Keratinocyte (primary cell): ENCODE measurements at regions not wholly inside any gene's neighbourhood (a gene's known extent, or its start where the extent isn't known, plus 50 kb on each side); places are given as distances from the start of the nearest gene placed in this dataset.

Experiments used
- CTCF ChIP-seq, 3 experiments: IDR thresholded peaks in 1 of 3; conservative IDR thresholded peaks in 1 of 3; optimal IDR thresholded peaks in 1 of 3; 2 replicates in 2 of 3; 3 replicates in 1 of 3; pipeline versions ENCODE3 to v1.5.1; 2011; ENCODE audit warnings: low read length in 3 of 3, mild to moderate bottlenecking in 3 of 3, moderate library complexity in 2 of 3, control low read depth in 1 of 3, inconsistent platforms in 1 of 3; ENCODE audit not compliant: insufficient read depth in 2 of 3; ENCODE audit errors: extremely low read depth in 1 of 3
- EZH2 ChIP-seq: IDR thresholded peaks from one replicate; pipeline ENCODE4 v1.6.1; 2012; ENCODE audit warnings: inconsistent platforms, mild to moderate bottlenecking, low read length, moderate library complexity

- TF ChIP-seq CTCF (optimal IDR thresholded peaks at IDR 0.05 in 1 of 3, IDR thresholded peaks at IDR 0.05 in 1 of 3, conservative IDR thresholded peaks at IDR 0.05 in 1 of 3; ENCODE audit: extremely low read depth in 1 of 3, insufficient read depth in 2 of 3, low read length in 3 of 3), result no peak
- no peak for TF ChIP-seq EZH2
Observed at GRCh38 chr1:82044111-82044510, 243.4 kb downstream of the ADGRL2 start.
